HEK293 (cell line): ENCODE measurements at regions not wholly inside any gene's neighbourhood (a gene's known extent, or its start where the extent isn't known, plus 50 kb on each side); places are given as distances from the start of the nearest gene placed in this dataset.

Experiments used
- CTCF ChIA-PET: fragments of 350-600 bp; formaldehyde crosslinking; extraction: SDS; loops from one replicate; lab custom pipeline; 2021; ENCODE audit warnings: antibody characterized with exemption; lab: Yijun Ruan, JAX
- POLR2A ChIA-PET: fragments of 300-600 bp; formaldehyde crosslinking; extraction: SDS; loops from one replicate; lab custom pipeline; 2020; ENCODE audit warnings: antibody characterized with exemption, inconsistent platforms; lab: Yijun Ruan, JAX
- H3K27ac ChIP-seq: fragments of 200-500 bp; sonication (Bioruptor generic); 2 replicates; pipeline ENCODE4 v1.5.1; 2014; ENCODE audit warnings: low read depth, low read length, control low read depth, inconsistent platforms; ENCODE audit errors: extremely low read depth
- H3K36me3 ChIP-seq, 2 experiments: fragments of 200-500 bp in 1 of 2; sonication (Bioruptor generic) in 1 of 2; 1 replicate in 1 of 2; 2 replicates in 1 of 2; pipeline ENCODE4 v1.5.1; 2014 to 2017; ENCODE audit warnings: inconsistent platforms in 2 of 2, low read length in 2 of 2; ENCODE audit not compliant: control insufficient read depth in 2 of 2, insufficient read depth in 1 of 2
- H3K4me1 ChIP-seq: fragments of 200-500 bp; sonication (Bioruptor generic); 2 replicates; pipeline ENCODE4 v1.5.1; 2014; ENCODE audit warnings: mild to moderate bottlenecking, low read length, inconsistent platforms; ENCODE audit not compliant: control insufficient read depth, insufficient read depth
- H3K4me3 ChIP-seq: 2 replicates; pipeline ENCODE4 v1.5.1; 2011; ENCODE audit warnings: low read depth, mild to moderate bottlenecking, control low read depth, low read length, moderate library complexity
- H3K9me3 ChIP-seq: fragments of 200-500 bp; sonication (Bioruptor generic); 2 replicates; pipeline ENCODE4 v1.5.1; 2014; ENCODE audit warnings: low read depth, low read length, inconsistent platforms; ENCODE audit not compliant: control insufficient read depth, insufficient read depth
- KLF10 ChIP-seq: fragments of 450-650 bp; IDR thresholded peaks from 2 replicates; pipeline ENCODE4 v1.5.1; 2018; ENCODE audit warnings: missing biosample characterization, mild to moderate bottlenecking, missing genetic modification characterization
- SP3 ChIP-seq: fragments of 450-650 bp; formaldehyde crosslinking; IDR thresholded peaks from 2 replicates; pipeline ENCODE4 v1.5.1; 2016; ENCODE audit warnings: missing biosample characterization, missing genetic modification characterization
- YY2 ChIP-seq: fragments of 450-650 bp; formaldehyde crosslinking; IDR thresholded peaks from 2 replicates; pipeline ENCODE4 v1.5.1; 2016; ENCODE audit warnings: missing biosample characterization, missing genetic modification characterization
- ZNF211 ChIP-seq: fragments of 450-650 bp; formaldehyde crosslinking; IDR thresholded peaks from 2 replicates; pipeline ENCODE4 v1.5.1; 2016; ENCODE audit warnings: low read depth, missing biosample characterization, missing genetic modification characterization
- ZNF214 ChIP-seq: fragments of 450-650 bp; formaldehyde crosslinking; IDR thresholded peaks from 2 replicates; pipeline ENCODE4 v1.5.1; 2017; ENCODE audit warnings: missing biosample characterization, mild to moderate bottlenecking, missing genetic modification characterization, borderline replicate concordance
- ZNF239 ChIP-seq: fragments of 450-650 bp; formaldehyde crosslinking; IDR thresholded peaks from 2 replicates; pipeline ENCODE4 v1.5.1; 2016; ENCODE audit warnings: missing biosample characterization, missing genetic modification characterization
- ZNF555 ChIP-seq: fragments of 450-650 bp; formaldehyde crosslinking; conservative IDR thresholded peaks from 2 replicates; pipeline ENCODE4 v1.5.1; 2017; ENCODE audit warnings: missing biosample characterization, mild to moderate bottlenecking, missing genetic modification characterization, inconsistent platforms
- ZNF677 ChIP-seq: fragments of 450-650 bp; IDR thresholded peaks from 2 replicates; pipeline ENCODE4 v1.5.0; 2018; ENCODE audit warnings: missing biosample characterization, mild to moderate bottlenecking, missing genetic modification characterization, moderate library complexity
- ZNF747 ChIP-seq: fragments of 450-650 bp; formaldehyde crosslinking; IDR thresholded peaks from 2 replicates; pipeline ENCODE4 v1.5.1; 2016; ENCODE audit warnings: missing biosample characterization, missing genetic modification characterization
- TF ChIP-seq, protein P1 (sequence below): fragments of 450-650 bp; formaldehyde crosslinking; IDR thresholded peaks from 2 replicates; pipeline ENCODE4 v1.5.1; 2016; ENCODE audit warnings: missing biosample characterization, missing genetic modification characterization
- TF ChIP-seq, protein P2 (sequence below): fragments of 450-650 bp; formaldehyde crosslinking; IDR thresholded peaks from 2 replicates; pipeline ENCODE4 v1.5.1; 2016; ENCODE audit warnings: missing biosample characterization, missing genetic modification characterization
- TF ChIP-seq, protein P3 (sequence below): fragments of 450-650 bp; formaldehyde crosslinking; IDR thresholded peaks from 2 replicates; pipeline ENCODE4 v1.5.1; 2016; ENCODE audit warnings: missing biosample characterization, missing genetic modification characterization, borderline replicate concordance
- TF ChIP-seq, protein P4 (sequence below): fragments of 450-650 bp; formaldehyde crosslinking; IDR thresholded peaks from 2 replicates; pipeline ENCODE4 v1.5.0; 2017; ENCODE audit warnings: missing biosample characterization, missing genetic modification characterization, borderline replicate concordance
- TF ChIP-seq, protein P5 (sequence below): fragments of 450-650 bp; formaldehyde crosslinking; IDR thresholded peaks from 2 replicates; pipeline ENCODE4 v1.5.1; 2016; ENCODE audit warnings: missing biosample characterization, missing genetic modification characterization, low read depth

DNA sequence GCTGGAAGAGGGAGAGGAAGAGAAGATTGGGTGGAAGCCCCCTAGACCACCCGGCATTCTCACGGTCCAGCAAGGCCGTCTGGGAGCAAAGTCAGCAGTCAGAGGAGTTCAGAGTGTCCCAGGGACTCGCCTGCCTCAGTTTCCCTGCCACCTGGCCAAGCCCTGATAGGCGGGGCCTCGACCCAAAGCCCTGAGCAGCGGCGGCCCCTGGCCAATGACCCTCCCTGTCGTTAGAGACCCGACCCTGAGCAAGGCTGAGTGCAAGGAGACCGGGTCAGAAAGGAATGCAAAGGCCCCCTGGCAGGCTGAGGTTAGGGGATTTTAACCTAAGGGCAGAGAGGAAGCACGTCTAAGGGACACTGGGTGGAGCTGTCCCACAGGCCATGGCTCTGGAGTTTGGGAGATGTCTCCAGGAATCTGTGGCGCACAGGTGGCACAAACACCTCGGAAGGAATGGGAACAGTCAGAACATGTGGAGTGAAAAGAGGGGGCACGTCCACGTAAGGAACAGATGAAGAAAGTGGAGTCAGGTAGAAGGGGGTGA is 196.8 kb upstream of the PDE1C start:
- Histone ChIP-seq H3K36me3 (no peaks in the 10 kb centered on the region), H3K4me1 (no peaks in the 10 kb centered on the region), H3K4me3 (no peak overlapping the region), H3K27ac (no peak overlapping the region), H3K9me3 (no peaks in the 10 kb centered on the region)
- POLR2A ChIA-PET, result no interaction called here
- CTCF ChIA-PET, result interaction anchor here (0.9 to 1.1 kb wide), 2 partner anchors 16 to 56 kb away, joined by 3 to 5 read pairs; no protein-coding TSS in a partner anchor
- TF ChIP-seq, protein P1, sequence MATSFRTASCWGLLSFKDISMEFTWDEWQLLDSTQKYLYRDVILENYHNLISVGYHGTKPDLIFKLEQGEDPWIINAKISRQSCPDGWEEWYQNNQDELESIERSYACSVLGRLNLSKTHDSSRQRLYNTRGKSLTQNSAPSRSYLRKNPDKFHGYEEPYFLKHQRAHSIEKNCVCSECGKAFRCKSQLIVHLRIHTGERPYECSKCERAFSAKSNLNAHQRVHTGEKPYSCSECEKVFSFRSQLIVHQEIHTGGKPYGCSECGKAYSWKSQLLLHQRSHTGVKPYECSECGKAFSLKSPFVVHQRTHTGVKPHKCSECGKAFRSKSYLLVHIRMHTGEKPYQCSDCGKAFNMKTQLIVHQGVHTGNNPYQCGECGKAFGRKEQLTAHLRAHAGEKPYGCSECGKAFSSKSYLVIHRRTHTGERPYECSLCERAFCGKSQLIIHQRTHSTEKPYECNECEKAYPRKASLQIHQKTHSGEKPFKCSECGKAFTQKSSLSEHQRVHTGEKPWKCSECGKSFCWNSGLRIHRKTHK, result no peak
- TF ChIP-seq, protein P2, sequence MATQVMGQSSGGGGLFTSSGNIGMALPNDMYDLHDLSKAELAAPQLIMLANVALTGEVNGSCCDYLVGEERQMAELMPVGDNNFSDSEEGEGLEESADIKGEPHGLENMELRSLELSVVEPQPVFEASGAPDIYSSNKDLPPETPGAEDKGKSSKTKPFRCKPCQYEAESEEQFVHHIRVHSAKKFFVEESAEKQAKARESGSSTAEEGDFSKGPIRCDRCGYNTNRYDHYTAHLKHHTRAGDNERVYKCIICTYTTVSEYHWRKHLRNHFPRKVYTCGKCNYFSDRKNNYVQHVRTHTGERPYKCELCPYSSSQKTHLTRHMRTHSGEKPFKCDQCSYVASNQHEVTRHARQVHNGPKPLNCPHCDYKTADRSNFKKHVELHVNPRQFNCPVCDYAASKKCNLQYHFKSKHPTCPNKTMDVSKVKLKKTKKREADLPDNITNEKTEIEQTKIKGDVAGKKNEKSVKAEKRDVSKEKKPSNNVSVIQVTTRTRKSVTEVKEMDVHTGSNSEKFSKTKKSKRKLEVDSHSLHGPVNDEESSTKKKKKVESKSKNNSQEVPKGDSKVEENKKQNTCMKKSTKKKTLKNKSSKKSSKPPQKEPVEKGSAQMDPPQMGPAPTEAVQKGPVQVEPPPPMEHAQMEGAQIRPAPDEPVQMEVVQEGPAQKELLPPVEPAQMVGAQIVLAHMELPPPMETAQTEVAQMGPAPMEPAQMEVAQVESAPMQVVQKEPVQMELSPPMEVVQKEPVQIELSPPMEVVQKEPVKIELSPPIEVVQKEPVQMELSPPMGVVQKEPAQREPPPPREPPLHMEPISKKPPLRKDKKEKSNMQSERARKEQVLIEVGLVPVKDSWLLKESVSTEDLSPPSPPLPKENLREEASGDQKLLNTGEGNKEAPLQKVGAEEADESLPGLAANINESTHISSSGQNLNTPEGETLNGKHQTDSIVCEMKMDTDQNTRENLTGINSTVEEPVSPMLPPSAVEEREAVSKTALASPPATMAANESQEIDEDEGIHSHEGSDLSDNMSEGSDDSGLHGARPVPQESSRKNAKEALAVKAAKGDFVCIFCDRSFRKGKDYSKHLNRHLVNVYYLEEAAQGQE (tag by site-specific recombination), result no peak
- TF ChIP-seq, protein P3, sequence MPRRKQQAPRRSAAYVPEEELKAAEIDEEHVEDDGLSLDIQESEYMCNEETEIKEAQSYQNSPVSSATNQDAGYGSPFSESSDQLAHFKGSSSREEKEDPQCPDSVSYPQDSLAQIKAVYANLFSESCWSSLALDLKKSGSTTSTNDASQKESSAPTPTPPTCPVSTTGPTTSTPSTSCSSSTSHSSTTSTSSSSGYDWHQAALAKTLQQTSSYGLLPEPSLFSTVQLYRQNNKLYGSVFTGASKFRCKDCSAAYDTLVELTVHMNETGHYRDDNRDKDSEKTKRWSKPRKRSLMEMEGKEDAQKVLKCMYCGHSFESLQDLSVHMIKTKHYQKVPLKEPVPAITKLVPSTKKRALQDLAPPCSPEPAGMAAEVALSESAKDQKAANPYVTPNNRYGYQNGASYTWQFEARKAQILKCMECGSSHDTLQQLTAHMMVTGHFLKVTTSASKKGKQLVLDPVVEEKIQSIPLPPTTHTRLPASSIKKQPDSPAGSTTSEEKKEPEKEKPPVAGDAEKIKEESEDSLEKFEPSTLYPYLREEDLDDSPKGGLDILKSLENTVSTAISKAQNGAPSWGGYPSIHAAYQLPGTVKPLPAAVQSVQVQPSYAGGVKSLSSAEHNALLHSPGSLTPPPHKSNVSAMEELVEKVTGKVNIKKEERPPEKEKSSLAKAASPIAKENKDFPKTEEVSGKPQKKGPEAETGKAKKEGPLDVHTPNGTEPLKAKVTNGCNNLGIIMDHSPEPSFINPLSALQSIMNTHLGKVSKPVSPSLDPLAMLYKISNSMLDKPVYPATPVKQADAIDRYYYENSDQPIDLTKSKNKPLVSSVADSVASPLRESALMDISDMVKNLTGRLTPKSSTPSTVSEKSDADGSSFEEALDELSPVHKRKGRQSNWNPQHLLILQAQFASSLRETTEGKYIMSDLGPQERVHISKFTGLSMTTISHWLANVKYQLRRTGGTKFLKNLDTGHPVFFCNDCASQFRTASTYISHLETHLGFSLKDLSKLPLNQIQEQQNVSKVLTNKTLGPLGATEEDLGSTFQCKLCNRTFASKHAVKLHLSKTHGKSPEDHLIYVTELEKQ (tag by site-specific recombination), result no peak
- TF ChIP-seq KLF10 (tag by site-specific recombination), result no peak
- TF ChIP-seq ZNF211 (tag by site-specific recombination), result no peak

DNA sequence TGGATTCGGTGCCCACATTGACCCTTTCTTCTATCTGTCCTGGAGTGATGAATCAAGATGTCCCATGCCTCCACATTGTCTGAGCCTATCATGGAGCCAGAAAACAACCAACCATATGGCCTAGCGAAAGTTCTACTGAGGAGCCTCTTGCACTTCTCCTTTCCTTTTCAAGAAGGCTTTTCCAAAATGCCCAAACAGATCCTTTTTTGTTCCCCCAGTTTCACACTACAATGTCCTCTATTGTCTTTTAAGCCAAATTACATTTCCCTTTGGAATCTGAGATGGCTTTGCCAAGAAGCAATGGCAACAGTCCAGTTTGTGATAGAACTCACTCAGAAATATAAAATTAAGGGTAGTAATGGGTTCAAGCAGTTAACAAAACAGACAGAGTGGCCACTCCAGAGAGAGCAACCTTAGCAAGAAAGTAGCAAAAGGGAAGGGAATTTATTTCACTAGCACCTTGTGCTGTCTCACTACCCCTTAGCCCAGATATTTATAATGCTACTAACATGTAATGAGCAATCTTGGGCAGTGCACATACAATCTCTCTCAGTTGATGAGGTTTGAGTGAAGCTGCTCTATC is 194.6 kb upstream of the PDE1C start:
- H3K4me3 ChIP-seq, result no peak overlapping the region
- H3K4me1 ChIP-seq, result no peaks in the 10 kb centered on the region
- H3K27ac ChIP-seq, result no peak overlapping the region
- ChIA-PET POLR2A (no interaction called here), CTCF (no interaction called here)
- H3K36me3 ChIP-seq, result no peaks in the 10 kb centered on the region
- H3K9me3 ChIP-seq, result no peaks in the 10 kb centered on the region
- TF ChIP-seq, protein P4, sequence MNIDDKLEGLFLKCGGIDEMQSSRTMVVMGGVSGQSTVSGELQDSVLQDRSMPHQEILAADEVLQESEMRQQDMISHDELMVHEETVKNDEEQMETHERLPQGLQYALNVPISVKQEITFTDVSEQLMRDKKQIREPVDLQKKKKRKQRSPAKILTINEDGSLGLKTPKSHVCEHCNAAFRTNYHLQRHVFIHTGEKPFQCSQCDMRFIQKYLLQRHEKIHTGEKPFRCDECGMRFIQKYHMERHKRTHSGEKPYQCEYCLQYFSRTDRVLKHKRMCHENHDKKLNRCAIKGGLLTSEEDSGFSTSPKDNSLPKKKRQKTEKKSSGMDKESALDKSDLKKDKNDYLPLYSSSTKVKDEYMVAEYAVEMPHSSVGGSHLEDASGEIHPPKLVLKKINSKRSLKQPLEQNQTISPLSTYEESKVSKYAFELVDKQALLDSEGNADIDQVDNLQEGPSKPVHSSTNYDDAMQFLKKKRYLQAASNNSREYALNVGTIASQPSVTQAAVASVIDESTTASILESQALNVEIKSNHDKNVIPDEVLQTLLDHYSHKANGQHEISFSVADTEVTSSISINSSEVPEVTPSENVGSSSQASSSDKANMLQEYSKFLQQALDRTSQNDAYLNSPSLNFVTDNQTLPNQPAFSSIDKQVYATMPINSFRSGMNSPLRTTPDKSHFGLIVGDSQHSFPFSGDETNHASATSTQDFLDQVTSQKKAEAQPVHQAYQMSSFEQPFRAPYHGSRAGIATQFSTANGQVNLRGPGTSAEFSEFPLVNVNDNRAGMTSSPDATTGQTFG (tag by site-specific recombination), result no peak
- TF ChIP-seq YY2 (tag by site-specific recombination), result no peak
- no peak for TF ChIP-seq ZNF239 (tag by site-specific recombination)
- no peak for TF ChIP-seq ZNF214 (tag by site-specific recombination)
- TF ChIP-seq SP3 (tag by site-specific recombination), result no peak
- TF ChIP-seq, protein P5, sequence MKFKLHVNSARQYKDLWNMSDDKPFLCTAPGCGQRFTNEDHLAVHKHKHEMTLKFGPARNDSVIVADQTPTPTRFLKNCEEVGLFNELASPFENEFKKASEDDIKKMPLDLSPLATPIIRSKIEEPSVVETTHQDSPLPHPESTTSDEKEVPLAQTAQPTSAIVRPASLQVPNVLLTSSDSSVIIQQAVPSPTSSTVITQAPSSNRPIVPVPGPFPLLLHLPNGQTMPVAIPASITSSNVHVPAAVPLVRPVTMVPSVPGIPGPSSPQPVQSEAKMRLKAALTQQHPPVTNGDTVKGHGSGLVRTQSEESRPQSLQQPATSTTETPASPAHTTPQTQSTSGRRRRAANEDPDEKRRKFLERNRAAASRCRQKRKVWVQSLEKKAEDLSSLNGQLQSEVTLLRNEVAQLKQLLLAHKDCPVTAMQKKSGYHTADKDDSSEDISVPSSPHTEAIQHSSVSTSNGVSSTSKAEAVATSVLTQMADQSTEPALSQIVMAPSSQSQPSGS (tag by site-specific recombination), result no peak
- no peak for TF ChIP-seq ZNF555
- no peak for TF ChIP-seq ZNF747
- no peak for TF ChIP-seq ZNF677 (tag by site-specific recombination)
